ENCODE measurements at regions not wholly inside any gene's neighbourhood (a gene's known extent, or its start where the extent isn't known, plus 50 kb on each side); places are given as distances from the start of the nearest gene placed in this dataset.
"Not testable (repeated sequence)": the region's sequence is repeated elsewhere in the genome, so short reads cannot be mapped to it uniquely, and the experiment has no call there.

DNA sequence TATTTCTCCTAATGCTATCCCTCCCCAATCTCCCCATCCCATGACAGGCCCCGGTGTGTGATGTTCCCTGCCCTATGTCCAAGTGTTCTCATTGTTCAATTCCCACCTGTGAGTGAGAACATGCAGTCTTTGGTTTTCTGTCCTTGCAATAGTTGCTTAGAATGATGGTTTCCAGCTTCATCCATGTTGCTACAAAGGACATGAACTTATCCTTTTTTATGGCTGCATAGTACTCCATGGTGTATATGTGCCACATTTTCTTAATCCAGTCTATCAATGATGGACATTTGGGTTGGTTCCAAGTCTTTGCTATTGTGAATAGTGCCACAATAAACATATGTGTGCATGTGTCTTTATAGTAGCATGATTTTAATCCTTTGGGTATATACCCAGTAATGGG is 51.3 kb upstream of the RIOK2 start:
- CTCF ChIA-PET, result not testable (repeated sequence)

DNA sequence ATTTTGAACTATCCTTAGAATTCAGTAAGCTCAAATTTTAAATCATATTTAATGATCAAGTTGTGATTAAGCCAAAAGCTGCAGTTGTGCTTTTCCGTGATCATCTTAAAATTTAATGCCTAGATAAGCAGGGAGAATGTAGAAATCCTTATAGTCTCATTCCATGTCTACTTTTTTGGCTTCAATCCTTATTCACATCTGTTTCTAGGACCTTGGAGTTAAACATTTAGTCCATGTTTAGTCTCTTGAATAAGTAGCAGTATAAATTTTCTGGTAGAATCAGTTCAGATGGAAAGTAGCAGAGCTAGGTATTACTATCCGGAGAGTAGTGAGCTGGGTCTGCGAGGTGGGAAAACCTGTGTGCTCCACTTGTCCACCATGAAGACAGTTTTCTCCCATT is 59.3 kb upstream of the RIOK2 start:
- ChIA-PET POLR2A (no interaction called here), CTCF (no interaction called here)

More for the DNA sequence above, 51.3 kb upstream of the RIOK2 start:
- POLR2A ChIA-PET, result not testable (repeated sequence)

DNA sequence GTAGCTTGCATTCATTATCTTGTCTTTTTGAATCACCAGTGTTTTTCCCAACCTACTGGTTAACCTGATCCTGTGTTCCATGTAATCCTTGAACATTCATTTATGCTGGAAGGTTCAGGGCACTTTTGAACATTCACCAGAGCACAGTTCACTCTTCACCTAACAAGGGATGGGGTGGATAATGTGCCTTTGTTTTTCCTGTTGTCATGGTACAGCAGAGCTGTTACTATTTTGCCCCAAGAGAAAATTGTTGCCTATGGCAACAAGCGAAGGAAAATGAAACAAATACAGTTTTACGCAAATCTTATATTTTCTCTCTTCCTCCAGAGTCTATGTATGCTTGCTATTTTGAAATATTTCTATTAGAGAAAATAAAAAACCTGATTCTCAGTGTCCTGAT is 60.3 kb upstream of the RIOK2 start:
- CTCF ChIA-PET, result no interaction called here
- POLR2A ChIA-PET, result no interaction called here

DNA sequence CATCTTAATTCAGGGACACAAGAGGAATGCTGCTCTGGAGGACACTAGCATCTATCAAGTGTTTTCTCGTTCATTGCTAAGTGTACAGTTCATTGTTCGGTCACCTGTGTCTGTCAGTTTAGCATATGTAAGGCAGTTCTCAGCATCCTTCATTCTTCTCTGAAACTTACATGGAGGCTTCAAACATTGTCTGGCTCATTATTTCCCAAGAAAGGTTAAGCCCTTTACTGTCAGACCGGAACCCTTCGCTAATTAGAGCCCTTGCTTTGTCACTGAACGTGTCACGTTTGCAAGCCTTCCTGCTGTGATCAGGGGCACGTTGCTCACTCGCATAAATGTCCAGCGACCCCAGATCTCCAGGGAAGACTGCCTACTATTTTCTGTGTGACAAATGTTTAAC is 62.3 kb upstream of the RIOK2 start:
- POLR2A ChIA-PET, result no interaction called here
- CTCF ChIA-PET, result no interaction called here

DNA sequence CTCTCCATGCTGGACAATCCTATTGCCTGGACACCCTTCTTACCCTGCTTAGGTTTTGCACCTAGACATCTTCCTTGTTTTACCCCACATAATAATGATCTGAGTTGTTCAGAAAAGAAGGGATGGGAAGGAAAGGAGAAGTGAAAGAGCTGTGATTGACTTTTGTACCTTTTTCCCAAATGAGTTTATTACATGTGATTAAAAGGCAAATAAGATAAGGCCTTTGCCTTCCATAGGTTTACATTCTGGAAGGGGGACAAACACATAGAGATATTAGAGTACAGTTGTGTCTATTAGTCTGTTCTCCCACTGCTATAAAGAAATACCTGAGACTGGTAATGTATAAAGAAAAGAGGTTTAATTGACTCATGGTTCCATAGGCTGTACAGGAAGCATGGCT is 67.1 kb upstream of the RIOK2 start:
- ChIA-PET POLR2A (no interaction called here), CTCF (no interaction called here)

DNA sequence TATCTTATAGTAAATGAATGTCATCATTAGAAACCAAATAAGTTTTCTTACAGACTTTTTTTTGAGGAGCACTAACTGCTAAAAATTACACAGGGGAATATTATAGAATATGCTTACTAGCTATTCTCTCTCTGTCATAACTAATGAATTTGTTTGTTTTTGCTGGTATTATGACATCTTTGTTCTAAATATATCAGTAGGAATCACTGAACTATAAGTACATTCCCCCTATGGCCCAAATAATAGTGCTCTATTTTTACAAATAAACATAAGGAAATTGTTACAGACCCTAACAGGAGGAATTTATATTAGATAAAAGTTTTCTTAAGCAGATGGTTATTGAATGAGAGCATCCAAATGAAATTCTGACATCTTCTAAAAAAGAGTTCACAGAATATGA is 83.0 kb upstream of the RIOK2 start:
- CTCF ChIA-PET, result no interaction called here
- POLR2A ChIA-PET, result no interaction called here

DNA sequence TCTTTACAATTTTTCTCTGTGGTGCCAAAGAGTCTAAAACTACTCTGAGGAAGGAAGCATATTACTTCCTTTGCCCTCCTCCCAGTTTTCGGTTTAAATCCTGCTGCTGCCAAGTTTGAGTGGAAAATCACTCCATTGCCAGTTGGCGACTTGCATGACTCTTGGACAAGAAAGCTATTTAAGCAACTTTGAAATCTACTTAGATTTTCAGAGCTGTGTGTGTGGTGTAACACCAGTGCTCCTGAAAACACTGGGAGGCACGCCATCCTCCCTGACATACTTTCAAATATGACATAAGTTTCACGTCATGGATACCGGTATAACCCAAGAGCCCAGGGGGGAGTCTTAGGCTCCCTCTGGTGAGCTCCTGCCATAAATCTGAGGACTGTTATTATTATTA is 83.5 kb upstream of the RIOK2 start:
- POLR2A ChIA-PET, result no interaction called here

DNA sequence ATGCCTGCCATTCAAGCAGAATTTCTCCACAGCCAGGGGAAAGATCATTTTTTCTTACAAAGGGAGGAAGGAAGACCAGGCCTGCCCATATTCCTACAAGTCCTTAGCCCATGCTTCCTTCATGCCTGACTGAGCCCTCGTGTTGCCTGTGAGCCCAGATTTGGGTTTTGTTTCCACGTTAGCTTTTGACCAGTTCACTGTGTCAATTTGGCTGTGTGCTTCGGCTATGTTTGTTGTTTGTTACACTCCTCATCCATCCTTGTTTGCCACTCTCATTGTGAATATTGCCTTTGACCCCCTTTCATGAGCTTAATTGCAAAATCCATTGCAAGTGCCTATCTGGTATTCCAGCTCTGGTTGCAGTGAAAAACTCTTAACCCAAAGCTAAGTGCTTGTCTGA is 84.7 kb upstream of the RIOK2 start:
- ChIA-PET POLR2A (no interaction called here), CTCF (no interaction called here)

More for the DNA sequence above, 83.5 kb upstream of the RIOK2 start:
- CTCF ChIA-PET, result no interaction called here

DNA sequence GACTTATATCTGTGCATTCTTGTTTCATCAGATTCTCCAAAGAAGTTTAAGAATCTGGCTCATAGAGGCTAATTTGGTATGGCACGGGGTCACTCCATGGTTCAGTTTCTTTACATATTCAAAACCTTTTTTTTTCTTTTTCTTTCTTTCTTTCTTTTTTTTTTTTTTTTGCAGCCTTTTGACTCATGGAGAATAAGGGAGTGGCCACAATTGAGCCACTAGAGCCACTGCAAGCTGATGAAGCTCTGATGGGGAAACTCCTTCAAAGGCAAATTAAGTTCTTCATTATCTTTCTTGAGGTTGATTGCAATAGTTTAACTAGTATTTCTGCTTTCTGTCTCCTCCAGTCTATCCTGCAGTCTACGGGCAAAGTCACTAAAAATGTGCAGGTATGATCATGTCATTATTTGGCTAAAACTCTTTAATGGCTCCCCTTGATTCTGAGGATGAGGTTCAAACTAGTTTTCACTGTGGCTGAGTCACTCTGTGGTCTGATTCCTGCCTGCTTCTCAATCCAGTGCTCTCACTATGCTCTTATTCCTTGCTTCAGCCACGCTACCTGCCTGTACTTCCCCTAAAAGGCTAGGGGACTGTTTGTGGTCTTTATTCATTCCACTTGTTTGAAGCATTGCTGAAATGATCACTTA is 93.5 kb upstream of the RIOK2 start:
- POLR2A ChIA-PET, result no interaction called here
- CTCF ChIA-PET, result no interaction called here

DNA sequence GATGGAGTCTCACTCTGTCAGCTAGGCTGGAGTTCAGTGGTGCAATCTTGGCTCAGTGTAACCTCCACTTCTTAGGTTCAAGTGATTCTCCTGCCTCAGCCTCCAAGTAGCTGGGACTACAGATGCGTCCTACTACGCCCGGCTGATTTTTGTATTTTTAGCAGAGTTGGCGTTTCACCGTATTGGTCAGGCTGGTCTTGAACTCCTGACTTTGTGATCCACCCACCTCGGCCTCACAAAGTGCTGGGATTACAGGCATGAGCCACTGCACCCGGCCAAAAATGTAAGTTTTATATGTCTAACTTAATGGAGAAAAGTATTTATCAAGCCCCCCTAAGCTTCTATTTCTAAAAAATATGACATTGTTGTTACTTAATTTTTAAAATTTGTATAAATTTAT is 98.2 kb upstream of the RIOK2 start:
- ChIA-PET CTCF (no interaction called here), POLR2A (no interaction called here)

DNA sequence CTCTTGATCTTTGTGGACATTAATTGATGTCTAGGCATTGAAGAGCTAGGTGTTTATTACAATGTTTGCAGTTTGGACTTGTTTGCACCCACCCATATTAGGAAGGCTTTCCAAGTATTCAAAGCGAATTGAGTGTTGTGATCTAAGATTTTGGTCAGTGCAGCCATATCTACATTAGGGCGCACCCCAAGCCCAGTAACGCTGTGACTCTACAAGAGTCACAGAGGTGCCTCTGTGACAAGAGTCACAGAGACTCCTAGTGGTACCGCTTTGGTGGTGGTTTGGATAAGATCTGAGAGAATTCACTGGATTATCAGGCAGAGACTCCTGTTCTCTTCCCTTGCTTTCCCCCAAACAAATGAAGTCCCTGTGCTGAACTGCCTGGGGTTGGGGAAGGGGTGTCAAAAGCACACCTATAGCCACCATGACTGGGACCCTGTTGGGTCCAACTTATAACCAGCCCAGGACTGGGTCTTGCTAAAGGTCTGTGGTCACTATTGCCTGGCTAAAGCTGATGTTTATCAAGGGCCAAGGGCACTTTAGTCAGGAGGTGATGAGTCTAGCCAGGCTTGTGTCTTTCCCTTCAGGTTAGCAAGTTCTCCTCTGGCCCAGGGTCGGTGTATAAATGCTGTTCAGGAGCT is 114.1 kb upstream of the RIOK2 start:
- CTCF ChIA-PET, result no interaction called here

DNA sequence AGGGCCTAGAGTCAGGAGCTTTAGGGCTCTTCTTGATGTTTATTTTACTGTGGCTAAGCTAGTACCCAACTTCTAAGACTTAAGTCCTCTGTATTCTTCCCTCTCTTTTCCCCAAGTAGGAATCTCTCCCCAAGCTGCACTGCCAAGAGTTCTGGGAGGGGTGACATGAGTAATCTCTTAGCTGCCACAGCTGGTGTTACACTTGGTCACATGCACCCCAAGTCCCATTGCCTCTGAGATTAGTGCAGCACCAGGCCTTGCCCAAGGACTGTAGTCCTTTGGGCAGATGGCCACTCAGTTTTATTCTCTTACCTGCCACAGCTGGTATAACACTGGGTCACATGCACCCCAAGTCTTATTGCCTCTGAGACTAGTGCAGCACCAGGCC is 114.7 kb upstream of the RIOK2 start:
- ChIA-PET POLR2A (no interaction called here), CTCF (no interaction called here)

More for the DNA sequence above, 114.1 kb upstream of the RIOK2 start:
- POLR2A ChIA-PET, result no interaction called here

DNA sequence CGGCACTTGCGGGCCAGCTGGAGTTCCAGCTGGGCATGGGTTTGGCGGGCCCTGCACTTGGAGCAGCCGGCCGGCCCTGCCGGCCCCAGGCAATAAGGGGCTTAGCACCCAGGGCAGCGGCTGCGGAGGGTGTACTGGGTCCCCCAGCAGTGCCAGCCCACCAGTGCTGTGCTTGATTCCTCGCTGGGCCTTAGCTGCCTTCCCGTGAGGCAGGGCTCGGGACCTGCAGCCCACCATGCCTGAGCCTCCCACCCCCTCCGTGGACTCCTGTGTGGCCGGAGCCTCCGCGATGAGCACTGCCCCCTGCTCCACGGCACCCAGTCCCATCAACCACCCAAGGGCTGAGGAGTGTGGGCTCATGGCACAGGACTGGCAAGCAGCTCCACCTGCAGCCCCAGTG is 118.1 kb upstream of the RIOK2 start:
- POLR2A ChIA-PET, CTCF ChIA-PET: not testable (repeated sequence)

DNA sequence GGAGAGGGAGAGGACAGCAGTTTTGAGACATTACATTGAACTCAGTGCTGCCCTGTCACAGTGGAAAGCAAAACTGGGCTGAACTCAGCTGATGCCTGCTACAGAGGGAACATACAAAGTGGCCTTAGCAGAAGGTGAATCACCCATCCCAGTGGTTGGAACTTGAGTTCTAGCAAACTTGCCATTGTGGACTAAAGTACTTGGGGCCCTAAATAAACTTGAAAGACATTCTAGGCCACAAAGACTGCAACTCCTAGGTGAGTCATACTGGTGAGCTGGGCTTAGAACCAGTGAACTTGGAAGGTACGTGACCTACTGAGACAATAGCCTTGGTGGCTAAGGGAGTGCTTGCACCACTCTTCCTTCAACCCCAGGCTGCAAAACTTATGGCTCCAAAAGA is 155.7 kb upstream of the RIOK2 start:
- POLR2A ChIA-PET, result no interaction called here
- CTCF ChIA-PET, result no interaction called here

DNA sequence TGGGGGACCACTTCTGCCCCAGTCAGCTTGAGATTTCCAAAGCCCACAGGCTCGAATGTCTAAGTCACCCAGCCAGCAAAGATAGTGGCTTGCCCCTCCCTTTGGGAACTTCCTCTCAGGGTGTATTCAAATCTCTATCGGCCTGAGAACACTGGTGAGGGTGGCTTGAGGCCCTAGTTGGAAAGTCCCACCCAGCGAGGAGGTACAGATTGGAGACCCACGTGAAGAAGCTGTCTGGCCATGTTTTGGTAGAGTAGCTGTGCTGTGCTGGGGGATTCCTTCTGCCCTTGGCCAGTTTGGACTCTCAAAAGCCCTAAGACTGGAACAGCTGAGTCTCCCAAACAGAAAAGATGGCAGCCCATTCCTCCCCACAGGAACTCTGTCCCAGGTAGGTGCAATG is 172.7 kb upstream of the RIOK2 start:
- CTCF ChIA-PET, result no interaction called here
- POLR2A ChIA-PET, result no interaction called here

DNA sequence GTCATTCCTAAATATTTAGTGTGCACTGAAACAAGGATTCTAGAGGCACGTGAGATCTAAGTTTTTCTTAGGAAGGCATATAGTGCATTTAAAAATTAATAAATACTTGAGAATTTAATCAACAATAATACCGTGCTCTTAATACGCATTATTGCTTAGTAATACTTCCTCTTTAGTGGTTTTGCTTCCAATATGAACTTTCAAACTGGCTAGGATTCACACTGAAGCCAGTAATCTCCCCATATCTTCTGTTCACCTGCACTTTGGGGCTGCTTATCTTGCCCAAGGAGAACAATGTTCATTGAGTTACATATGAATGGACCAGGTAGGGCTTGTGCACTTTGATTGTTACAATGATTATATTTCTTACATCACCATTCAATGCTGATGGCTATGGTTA is 180.5 kb upstream of the RIOK2 start:
- POLR2A ChIA-PET, result no interaction called here
- CTCF ChIA-PET, result no interaction called here

DNA sequence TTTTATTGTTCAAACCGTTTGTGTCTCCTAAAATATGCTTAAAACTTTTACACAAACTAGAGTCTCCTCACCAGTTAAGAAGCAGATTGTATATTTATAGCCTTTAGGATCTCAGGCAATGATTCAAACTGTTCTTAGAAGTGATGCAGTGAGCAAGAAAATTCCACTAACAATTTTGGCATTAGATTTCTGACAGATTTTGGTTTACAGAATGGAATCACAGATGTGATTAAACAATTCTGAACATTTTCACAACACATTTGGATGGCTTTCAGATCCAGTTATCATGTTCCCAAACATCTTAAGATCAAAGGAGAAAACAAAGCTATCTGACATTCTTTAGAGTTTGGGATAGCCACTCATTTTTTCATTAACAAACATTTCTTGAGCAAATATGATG is 181.7 kb upstream of the RIOK2 start:
- POLR2A ChIA-PET, result no interaction called here
- CTCF ChIA-PET, result no interaction called here

DNA sequence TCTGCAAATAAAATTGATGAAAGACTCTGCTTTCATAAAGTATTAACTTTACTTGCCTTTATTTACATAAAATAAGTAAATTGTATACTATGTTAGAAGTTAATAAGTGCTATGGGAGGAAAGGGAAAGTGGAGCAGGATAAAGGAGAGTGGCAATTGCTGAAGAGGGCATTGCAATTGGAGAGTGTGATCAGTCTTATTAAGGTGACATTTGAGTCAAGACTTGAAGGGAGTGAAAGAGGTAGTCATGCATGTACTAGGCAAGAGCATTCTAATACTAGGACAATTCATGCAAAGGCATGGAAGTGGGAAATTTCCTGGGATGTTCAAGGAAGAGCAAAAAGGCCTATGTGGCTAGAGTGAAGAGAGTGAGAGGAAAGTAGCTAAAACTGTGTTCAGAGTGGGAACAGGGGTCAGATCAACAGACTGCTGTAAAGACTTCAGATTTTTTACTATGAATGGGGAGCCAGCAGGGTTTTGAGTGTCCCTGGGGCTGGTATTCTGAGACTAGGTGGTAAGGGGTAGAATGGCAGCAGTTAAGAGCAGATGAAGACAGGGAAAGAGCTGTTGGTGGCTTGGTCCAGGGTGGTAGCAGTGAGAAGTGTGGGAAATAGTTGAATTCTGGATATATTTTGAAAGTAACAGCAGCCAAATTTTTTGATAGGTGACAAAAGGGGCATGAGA is 182.3 kb upstream of the RIOK2 start:
- CTCF ChIA-PET, result no interaction called here
- POLR2A ChIA-PET, result no interaction called here

DNA sequence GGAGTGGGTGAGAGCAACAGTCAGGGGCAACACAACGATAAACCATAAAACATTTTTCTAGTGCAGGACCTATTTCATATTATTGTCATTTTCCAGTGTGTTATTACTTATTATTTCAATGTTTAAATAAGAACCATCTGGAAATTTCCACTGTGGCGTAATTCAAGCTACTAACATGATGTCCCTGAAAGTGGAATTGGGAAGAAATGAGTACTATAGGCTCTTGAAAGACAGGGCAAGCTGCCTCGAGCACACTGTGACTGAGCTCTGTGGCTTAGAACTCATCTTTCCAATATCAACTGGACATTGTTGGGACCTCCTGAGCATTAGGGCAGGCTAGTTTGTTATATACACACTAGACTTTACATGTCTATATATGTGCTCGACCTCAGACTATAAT is 182.9 kb upstream of the RIOK2 start:
- ChIA-PET CTCF (no interaction called here), POLR2A (no interaction called here)

DNA sequence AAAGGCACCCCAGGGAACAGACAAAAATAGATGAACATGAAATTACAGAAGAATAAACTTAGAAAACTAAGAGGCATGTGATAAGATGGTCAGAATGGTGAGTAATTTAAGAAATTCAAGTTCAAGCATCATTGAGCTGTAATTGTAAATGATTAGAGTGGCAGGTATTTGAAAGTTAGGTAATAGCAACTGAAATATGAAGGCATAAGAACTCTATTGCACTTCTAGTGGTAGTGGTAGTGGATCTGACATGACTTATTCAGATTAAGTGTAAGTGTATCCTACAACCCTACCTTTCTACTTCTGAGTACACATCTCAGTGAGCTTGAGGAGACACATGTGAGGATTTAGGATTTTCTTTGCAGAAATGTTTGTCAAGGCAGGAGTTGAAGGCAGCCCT is 192.9 kb upstream of the RIOK2 start:
- CTCF ChIA-PET, result no interaction called here
- POLR2A ChIA-PET, result no interaction called here

DNA sequence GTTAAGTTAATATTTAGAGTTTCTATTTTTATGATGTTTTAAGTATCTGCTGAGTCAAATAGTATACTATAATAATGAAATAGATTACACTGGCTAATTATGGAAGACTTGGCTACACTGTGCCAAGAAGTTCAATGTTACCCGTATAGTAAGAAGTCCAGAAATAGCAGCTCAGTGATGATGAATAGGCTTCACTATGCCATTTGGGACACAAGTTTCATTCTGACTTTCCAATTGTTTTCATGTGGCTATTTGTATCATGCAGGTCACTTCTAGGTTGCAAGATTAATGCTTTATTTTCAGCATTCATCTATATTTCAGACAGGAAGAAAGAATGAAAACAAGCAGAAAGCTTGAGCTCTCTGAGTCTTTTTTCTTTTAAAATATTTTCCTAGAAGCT is 194.5 kb upstream of the RIOK2 start:
- CTCF ChIA-PET, result no interaction called here
- POLR2A ChIA-PET, result no interaction called here

DNA sequence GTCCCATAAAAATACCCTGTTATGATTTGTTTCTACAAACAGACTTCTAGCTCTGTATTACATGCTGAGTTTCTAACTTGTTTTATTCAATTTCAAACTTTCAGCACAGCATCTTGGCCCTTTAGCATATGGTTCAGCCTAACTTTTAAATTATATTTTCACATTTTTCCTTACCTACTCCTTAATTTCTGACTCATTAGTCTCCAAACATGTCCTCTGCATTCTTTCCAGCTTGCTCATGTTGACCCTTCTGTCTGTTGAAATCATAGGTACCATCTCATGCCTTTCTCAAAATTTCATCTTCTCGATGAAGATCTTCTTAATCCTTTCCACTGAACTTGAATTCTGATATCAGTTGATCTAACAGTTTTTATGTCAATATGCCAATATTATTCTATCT is 200.9 kb upstream of the RIOK2 start:
- ChIA-PET POLR2A (no interaction called here), CTCF (no interaction called here)

Measured in activated CD8-positive, alpha-beta memory T cell treated with anti-CD3 and anti-CD28 coated beads for 36 hours (primary cell).